ENCODE measurements at regions not wholly inside any gene's neighbourhood (a gene's known extent, or its start where the extent isn't known, plus 50 kb on each side); places are given as distances from the start of the nearest gene placed in this dataset.

GRCh38 chr9:113800276-113800675 lies 75.8 kb upstream of the ZNF618 start:
- no peak overlapping the region for H3K4ac ChIP-seq (ENCODE audit: low read depth, low read length)
- H3K18ac ChIP-seq (ENCODE audit: low read length): no peak overlapping the region
- no peak overlapping the region for H2BK120ac ChIP-seq (ENCODE audit: low read depth, low read length)
- no peak overlapping the region for H4K8ac ChIP-seq (ENCODE audit: low read depth, low read length)
- no peak overlapping the region for H3K23ac ChIP-seq (ENCODE audit: low read length)
- H3K79me1 ChIP-seq (ENCODE audit: low read length): no peaks in the 10 kb centered on the region
- H3K4me2 ChIP-seq (ENCODE audit: low read length): no peak overlapping the region
- WGBS (ENCODE audit: extremely low coverage, insufficient coverage, low lambda C conversion rate): no CpG with 5 or more reads among the region's 2 CpGs
- no peak overlapping the region for H2BK5ac ChIP-seq (ENCODE audit: low read length)
- H3K9ac ChIP-seq (ENCODE audit: low read length): no peak overlapping the region
- no peaks in the 10 kb centered on the region for H3K36me3 ChIP-seq (ENCODE audit: control insufficient read depth, insufficient read depth, low read length)
- DNase-seq: no peak
- no peak overlapping the region for H3K4me3 ChIP-seq (ENCODE audit: low read length)
- H4K5ac ChIP-seq (ENCODE audit: low read length): no peak overlapping the region
- H3K56ac ChIP-seq (ENCODE audit: low read length): no peak overlapping the region
- no peak overlapping the region for H2AK5ac ChIP-seq (ENCODE audit: low read length)
- no peak overlapping the region for H2BK15ac ChIP-seq (replicated peaks; ENCODE audit: low read depth)
- H3K27me3 ChIP-seq (ENCODE audit: insufficient read depth, low read length, poor library complexity): no peaks in the 10 kb centered on the region
- H3K4me1 ChIP-seq (ENCODE audit: control insufficient read depth, low read depth, low read length): no peaks in the 10 kb centered on the region
- H3K79me2 ChIP-seq (ENCODE audit: control insufficient read depth, insufficient read depth, low read length): no peaks in the 10 kb centered on the region
- H3K27ac ChIP-seq (ENCODE audit: low read depth, low read length): no peak overlapping the region

- Histone ChIP-seq H3K18ac (ENCODE audit: low read length) (no peak overlapping the region), H2BK120ac (ENCODE audit: low read depth, low read length) (no peak overlapping the region), H3K79me1 (ENCODE audit: low read length) (no peaks in the 10 kb centered on the region), H3K9ac (ENCODE audit: low read length) (no peak overlapping the region), H2BK5ac (ENCODE audit: low read length) (no peak overlapping the region), H3K4ac (ENCODE audit: low read depth, low read length) (no peak overlapping the region), H4K5ac (ENCODE audit: low read length) (no peak overlapping the region), H4K8ac (ENCODE audit: low read depth, low read length) (no peak overlapping the region), H2BK15ac (replicated peaks; ENCODE audit: low read depth) (no peak overlapping the region), H3K23ac (ENCODE audit: low read length) (no peak overlapping the region), H2AK5ac (ENCODE audit: low read length) (no peak overlapping the region), H3K4me1 (ENCODE audit: control insufficient read depth, low read depth, low read length) (no peaks in the 10 kb centered on the region), H3K27me3 (ENCODE audit: insufficient read depth, low read length, poor library complexity) (no peaks in the 10 kb centered on the region), H3K79me2 (ENCODE audit: control insufficient read depth, insufficient read depth, low read length) (no peaks in the 10 kb centered on the region), H3K4me3 (ENCODE audit: low read length) (no peak overlapping the region), H3K36me3 (ENCODE audit: control insufficient read depth, insufficient read depth, low read length) (no peaks in the 10 kb centered on the region), H3K27ac (ENCODE audit: low read depth, low read length) (no peak overlapping the region), H3K56ac (ENCODE audit: low read length) (no peak overlapping the region), H3K4me2 (ENCODE audit: low read length) (no peak overlapping the region)
- DNase-seq: no peak
- WGBS (ENCODE audit: extremely low coverage, insufficient coverage, low lambda C conversion rate): no CpG with 5 or more reads among the region's 8 CpGs
Measured at GRCh38 chr9:113803811-113804589, 72.1 kb upstream of the ZNF618 start.

- H3K27ac ChIP-seq (ENCODE audit: low read depth, low read length): no peak overlapping the region
Measured at GRCh38 chr9:113805486-113806132, 70.5 kb upstream of the ZNF618 start.

GRCh38 chr9:113807173-113808061 lies 68.7 kb upstream of the ZNF618 start:
- Histone ChIP-seq H4K5ac (ENCODE audit: low read length) (no peak overlapping the region), H2BK5ac (ENCODE audit: low read length) (no peak overlapping the region), H3K79me1 (ENCODE audit: low read length) (no peaks in the 10 kb centered on the region)

More at GRCh38 chr9:113805486-113806132, 70.5 kb upstream of the ZNF618 start:
- DNase-seq: no peak
- H3K4me1 ChIP-seq (ENCODE audit: control insufficient read depth, low read depth, low read length): no peaks in the 10 kb centered on the region
- no peak overlapping the region for H3K9ac ChIP-seq (ENCODE audit: low read length)
- no peak overlapping the region for H4K5ac ChIP-seq (ENCODE audit: low read length)
- no peaks in the 10 kb centered on the region for H3K36me3 ChIP-seq (ENCODE audit: control insufficient read depth, insufficient read depth, low read length)
- no peak overlapping the region for H3K23ac ChIP-seq (ENCODE audit: low read length)
- H3K18ac ChIP-seq (ENCODE audit: low read length): no peak overlapping the region
- H3K56ac ChIP-seq (ENCODE audit: low read length): no peak overlapping the region
- H2BK120ac ChIP-seq (ENCODE audit: low read depth, low read length): no peak overlapping the region
- H3K79me2 ChIP-seq (ENCODE audit: control insufficient read depth, insufficient read depth, low read length): no peaks in the 10 kb centered on the region
- H2AK5ac ChIP-seq (ENCODE audit: low read length): no peak overlapping the region
- no peak overlapping the region for H3K4me2 ChIP-seq (ENCODE audit: low read length)
- no peak overlapping the region for H4K8ac ChIP-seq (ENCODE audit: low read depth, low read length)
- H3K4ac ChIP-seq (ENCODE audit: low read depth, low read length): no peak overlapping the region
- no peak overlapping the region for H2BK15ac ChIP-seq (replicated peaks; ENCODE audit: low read depth)
- H3K4me3 ChIP-seq (ENCODE audit: low read length): no peak overlapping the region
- H3K79me1 ChIP-seq (ENCODE audit: low read length): no peaks in the 10 kb centered on the region
- H2BK5ac ChIP-seq (ENCODE audit: low read length): no peak overlapping the region
- H3K27me3 ChIP-seq (ENCODE audit: insufficient read depth, low read length, poor library complexity): no peaks in the 10 kb centered on the region
- no CpG with 5 or more reads among the region's 9 CpGs for WGBS (ENCODE audit: extremely low coverage, insufficient coverage, low lambda C conversion rate)

GRCh38 chr9:113808391-113809358 lies 67.4 kb upstream of the ZNF618 start:
- no peak overlapping the region for H3K4ac ChIP-seq (ENCODE audit: low read depth, low read length)
- H3K36me3 ChIP-seq (ENCODE audit: control insufficient read depth, insufficient read depth, low read length): no peaks in the 10 kb centered on the region
- H4K8ac ChIP-seq (ENCODE audit: low read depth, low read length): no peak overlapping the region
- H3K79me2 ChIP-seq (ENCODE audit: control insufficient read depth, insufficient read depth, low read length): no peaks in the 10 kb centered on the region
- WGBS (ENCODE audit: extremely low coverage, insufficient coverage, low lambda C conversion rate): no CpG with 5 or more reads among the region's 10 CpGs
- H3K27ac ChIP-seq (ENCODE audit: low read depth, low read length): no peak overlapping the region
- no peak overlapping the region for H2BK15ac ChIP-seq (replicated peaks; ENCODE audit: low read depth)
- H3K4me2 ChIP-seq (ENCODE audit: low read length): no peak overlapping the region
- no peak overlapping the region for H3K23ac ChIP-seq (ENCODE audit: low read length)
- H3K27me3 ChIP-seq (ENCODE audit: insufficient read depth, low read length, poor library complexity): no peaks in the 10 kb centered on the region
- no peak overlapping the region for H2AK5ac ChIP-seq (ENCODE audit: low read length)
- H2BK5ac ChIP-seq (ENCODE audit: low read length): no peak overlapping the region
- DNase-seq: peak; percentile 57
- no peaks in the 10 kb centered on the region for H3K79me1 ChIP-seq (ENCODE audit: low read length)
- H3K18ac ChIP-seq (ENCODE audit: low read length): no peak overlapping the region
- H3K4me1 ChIP-seq (ENCODE audit: control insufficient read depth, low read depth, low read length): no peaks in the 10 kb centered on the region
- no peak overlapping the region for H3K56ac ChIP-seq (ENCODE audit: low read length)
- H3K9ac ChIP-seq (ENCODE audit: low read length): no peak overlapping the region
- no peak overlapping the region for H2BK120ac ChIP-seq (ENCODE audit: low read depth, low read length)
- no peak overlapping the region for H4K5ac ChIP-seq (ENCODE audit: low read length)
- no peak overlapping the region for H3K4me3 ChIP-seq (ENCODE audit: low read length)

More at GRCh38 chr9:113807173-113808061, 68.7 kb upstream of the ZNF618 start:
- H2BK120ac ChIP-seq (ENCODE audit: low read depth, low read length): no peak overlapping the region
- H3K4me3 ChIP-seq (ENCODE audit: low read length): no peak overlapping the region
- H3K4me1 ChIP-seq (ENCODE audit: control insufficient read depth, low read depth, low read length): no peaks in the 10 kb centered on the region
- no peak overlapping the region for H3K27ac ChIP-seq (ENCODE audit: low read depth, low read length)
- no peaks in the 10 kb centered on the region for H3K27me3 ChIP-seq (ENCODE audit: insufficient read depth, low read length, poor library complexity)
- peak; percentile 68 for DNase-seq
- H3K79me2 ChIP-seq (ENCODE audit: control insufficient read depth, insufficient read depth, low read length): no peaks in the 10 kb centered on the region
- no peak overlapping the region for H3K4me2 ChIP-seq (ENCODE audit: low read length)
- no peak overlapping the region for H2BK15ac ChIP-seq (replicated peaks; ENCODE audit: low read depth)
- H4K8ac ChIP-seq (ENCODE audit: low read depth, low read length): no peak overlapping the region
- peak overlapping the region; percentile 71 for H3K56ac ChIP-seq (ENCODE audit: low read length)
- no peak overlapping the region for H2AK5ac ChIP-seq (ENCODE audit: low read length)
- no peak overlapping the region for H3K18ac ChIP-seq (ENCODE audit: low read length)
- H3K9ac ChIP-seq (ENCODE audit: low read length): no peak overlapping the region
- H3K23ac ChIP-seq (ENCODE audit: low read length): no peak overlapping the region
- H3K4ac ChIP-seq (ENCODE audit: low read depth, low read length): no peak overlapping the region
- no CpG with 5 or more reads among the region's 15 CpGs for WGBS (ENCODE audit: extremely low coverage, insufficient coverage, low lambda C conversion rate)
- no peaks in the 10 kb centered on the region for H3K36me3 ChIP-seq (ENCODE audit: control insufficient read depth, insufficient read depth, low read length)
